PC-9 (cell line): ENCODE measurements at regions not wholly inside any gene's neighbourhood (a gene's known extent, or its start where the extent isn't known, plus 50 kb on each side); places are given as distances from the start of the nearest gene placed in this dataset.

ENCODE experiments used
- BruUV-seq: library from RNA; stranded (reverse); fragments of 400-500 nt; replicated peaks from 2 replicates; lab custom pipeline; 2021; lab: Mats Ljungman, UMichigan
- CTCF ChIA-PET: fragments of 300-600 bp; sonication (Branson Sonifier 250); formaldehyde crosslinking; loops from one replicate; lab custom pipeline; 2022; ENCODE audit warnings: antibody characterized with exemption; lab: Charles Lee
- POLR2A ChIA-PET: fragments of 300-600 bp; sonication (Branson Sonifier 250); formaldehyde crosslinking; loops from one replicate; lab custom pipeline; 2022; ENCODE audit warnings: antibody characterized with exemption; ENCODE audit not compliant: unreplicated experiment; lab: Charles Lee
- DNase-seq, 2 experiments: peaks; one replicate each; pipeline versions ENCODE4 v3.0.0 to v3.0.0-alpha.2; 2015 to 2022; ENCODE audit warnings: mixed read lengths in 1 of 2
- H2AFZ ChIP-seq: fragments of 200-600 bp; sonication (generic); 2 replicates; pipeline ENCODE4 v1.8.1; 2017; ENCODE audit warnings: antibody characterized with exemption
- H3F3A ChIP-seq: fragments of 200-600 bp; sonication (generic); 2 replicates; pipeline ENCODE4 v1.8.1; 2017; ENCODE audit warnings: antibody characterized with exemption, mild to moderate bottlenecking, low read depth; ENCODE audit not compliant: insufficient read depth
- H3K27ac ChIP-seq: fragments of 200-600 bp; sonication (generic); 2 replicates; pipeline ENCODE4 v1.6.1; 2016; ENCODE audit warnings: mixed run types
- H3K27me3 ChIP-seq: fragments of 200-600 bp; sonication (generic); 2 replicates; pipeline ENCODE4 v1.6.1; 2016; ENCODE audit warnings: low read depth, mixed run types; ENCODE audit not compliant: insufficient read depth
- H3K36me3 ChIP-seq: fragments of 200-600 bp; sonication (generic); 2 replicates; pipeline ENCODE4 v1.6.1; 2016; ENCODE audit warnings: low read depth, mixed run types
- H3K4me1 ChIP-seq: fragments of 200-600 bp; sonication (generic); replicated peaks from 2 replicates; pipeline ENCODE4 v1.6.1; 2016; ENCODE audit warnings: mixed run types; ENCODE audit not compliant: insufficient read depth
- H3K4me2 ChIP-seq: fragments of 200-600 bp; sonication (generic); 2 replicates; pipeline ENCODE4 v1.6.1; 2017; ENCODE audit warnings: mixed run types
- H3K4me3 ChIP-seq: fragments of 200-600 bp; sonication (generic); 2 replicates; pipeline ENCODE4 v1.6.1; 2016; ENCODE audit warnings: mixed run types
- H3K79me2 ChIP-seq: fragments of 200-600 bp; sonication (generic); 2 replicates; pipeline ENCODE4 v1.6.1; 2017; ENCODE audit warnings: low read depth, mixed run types
- H3K9me2 ChIP-seq: fragments of 200-600 bp; sonication (generic); 2 replicates; pipeline ENCODE4 v1.8.1; 2017; ENCODE audit warnings: mild to moderate bottlenecking; ENCODE audit not compliant: insufficient read depth
- H3K9me3 ChIP-seq: fragments of 200-600 bp; sonication (generic); 2 replicates; pipeline ENCODE4 v1.8.1; 2016; ENCODE audit warnings: low read depth; ENCODE audit not compliant: insufficient read depth
- H4K20me1 ChIP-seq: fragments of 200-600 bp; sonication (generic); 2 replicates; pipeline ENCODE4 v1.8.1; 2017; ENCODE audit not compliant: insufficient read depth
- EZH2 ChIP-seq: fragments of 200-600 bp; sonication (generic); IDR thresholded peaks from 2 replicates; pipeline ENCODE4 v1.8.0; 2017; ENCODE audit warnings: antibody characterized with exemption, low read depth
- intact Hi-C: fragments of 100-400 bp; cut with micrococcal nuclease; formaldehyde crosslinking; loops from one replicate; pipeline ENCODE4 v1.10.0; 2022; ENCODE audit not compliant: unreplicated experiment
- TF ChIP-seq, protein P1 (sequence below): fragments of 200-600 bp; sonication (generic); conservative IDR thresholded peaks from 2 replicates; pipeline ENCODE4 v1.6.1; 2017; ENCODE audit warnings: mixed run types, antibody characterized with exemption, mild to moderate bottlenecking, moderate library complexity

DNA sequence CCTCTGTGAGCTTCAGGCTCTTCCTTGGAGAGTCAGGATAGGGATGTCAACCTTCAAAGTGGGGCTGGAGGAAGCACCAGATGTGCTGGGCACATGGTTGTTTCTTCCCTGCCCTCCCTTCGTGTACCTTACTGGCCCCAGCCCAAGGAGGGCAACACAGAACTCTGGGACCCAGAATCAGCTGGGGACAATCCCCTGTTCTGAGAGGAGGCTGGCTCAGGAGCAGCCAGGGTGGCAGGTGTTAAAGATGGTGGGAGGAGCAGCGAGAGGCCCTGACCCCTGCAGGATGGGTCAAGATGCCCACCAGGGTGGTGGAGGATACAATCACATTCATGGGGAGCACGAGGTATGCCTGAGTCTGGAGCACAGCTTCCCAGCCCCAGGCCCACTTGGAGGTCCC, 300.4 kb downstream of the ABCC12 start:
- ChIA-PET CTCF (no interaction called here), POLR2A (no interaction called here)
- no peaks in the 10 kb centered on the region for H3K4me1 ChIP-seq
- H3K79me2 ChIP-seq: no peaks in the 10 kb centered on the region
- no TSS peak for BruUV-seq
- H3K4me2 ChIP-seq: no peak overlapping the region
- H3K4me3 ChIP-seq: no peak overlapping the region
- no peak overlapping the region for H2AFZ ChIP-seq
- no peaks in the 10 kb centered on the region for H3K27me3 ChIP-seq
- no peak overlapping the region for H3K27ac ChIP-seq
- no peak for DNase-seq
- no peaks in the 10 kb centered on the region for H4K20me1 ChIP-seq
- no peaks in the 10 kb centered on the region for H3F3A ChIP-seq
- no peak for TF ChIP-seq EZH2
- no peaks in the 10 kb centered on the region for H3K9me3 ChIP-seq
- H3K9me2 ChIP-seq: no peaks in the 10 kb centered on the region
- no peaks in the 10 kb centered on the region for H3K36me3 ChIP-seq
- intact Hi-C loops: no loop called here

DNA sequence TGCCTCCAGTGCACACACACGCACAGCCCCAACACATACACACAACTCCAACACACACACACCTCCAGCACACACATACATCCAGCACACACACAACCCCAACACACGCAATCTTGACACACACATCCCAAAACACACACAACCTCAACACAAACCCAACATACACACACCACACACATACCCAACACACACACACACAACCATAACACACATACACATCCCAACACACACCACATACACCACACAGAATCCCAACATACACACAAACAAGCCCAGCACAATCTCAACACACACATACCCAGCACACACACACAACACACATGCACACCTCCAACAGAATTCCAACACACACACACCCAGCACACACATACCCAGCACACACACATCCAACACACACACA, 301.1 kb downstream of the ABCC12 start:
- Histone ChIP-seq H3K27ac (no peak overlapping the region), H3K36me3 (no peaks in the 10 kb centered on the region), H3K4me1 (no peaks in the 10 kb centered on the region), H3K27me3 (no peaks in the 10 kb centered on the region), H3K9me2 (no peaks in the 10 kb centered on the region), H3F3A (no peaks in the 10 kb centered on the region), H3K4me3 (no peak overlapping the region), H3K79me2 (no peaks in the 10 kb centered on the region), H3K4me2 (no peak overlapping the region), H3K9me3 (no peaks in the 10 kb centered on the region), H4K20me1 (no peaks in the 10 kb centered on the region), H2AFZ (no peak overlapping the region)
- intact Hi-C loops: no loop called here
- BruUV-seq: no TSS peak
- CTCF ChIA-PET: no interaction called here
- no peak for DNase-seq
- TF ChIP-seq, protein P1, sequence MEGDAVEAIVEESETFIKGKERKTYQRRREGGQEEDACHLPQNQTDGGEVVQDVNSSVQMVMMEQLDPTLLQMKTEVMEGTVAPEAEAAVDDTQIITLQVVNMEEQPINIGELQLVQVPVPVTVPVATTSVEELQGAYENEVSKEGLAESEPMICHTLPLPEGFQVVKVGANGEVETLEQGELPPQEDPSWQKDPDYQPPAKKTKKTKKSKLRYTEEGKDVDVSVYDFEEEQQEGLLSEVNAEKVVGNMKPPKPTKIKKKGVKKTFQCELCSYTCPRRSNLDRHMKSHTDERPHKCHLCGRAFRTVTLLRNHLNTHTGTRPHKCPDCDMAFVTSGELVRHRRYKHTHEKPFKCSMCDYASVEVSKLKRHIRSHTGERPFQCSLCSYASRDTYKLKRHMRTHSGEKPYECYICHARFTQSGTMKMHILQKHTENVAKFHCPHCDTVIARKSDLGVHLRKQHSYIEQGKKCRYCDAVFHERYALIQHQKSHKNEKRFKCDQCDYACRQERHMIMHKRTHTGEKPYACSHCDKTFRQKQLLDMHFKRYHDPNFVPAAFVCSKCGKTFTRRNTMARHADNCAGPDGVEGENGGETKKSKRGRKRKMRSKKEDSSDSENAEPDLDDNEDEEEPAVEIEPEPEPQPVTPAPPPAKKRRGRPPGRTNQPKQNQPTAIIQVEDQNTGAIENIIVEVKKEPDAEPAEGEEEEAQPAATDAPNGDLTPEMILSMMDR: no peak
- no peak for TF ChIP-seq EZH2
- POLR2A ChIA-PET: no interaction called here

DNA sequence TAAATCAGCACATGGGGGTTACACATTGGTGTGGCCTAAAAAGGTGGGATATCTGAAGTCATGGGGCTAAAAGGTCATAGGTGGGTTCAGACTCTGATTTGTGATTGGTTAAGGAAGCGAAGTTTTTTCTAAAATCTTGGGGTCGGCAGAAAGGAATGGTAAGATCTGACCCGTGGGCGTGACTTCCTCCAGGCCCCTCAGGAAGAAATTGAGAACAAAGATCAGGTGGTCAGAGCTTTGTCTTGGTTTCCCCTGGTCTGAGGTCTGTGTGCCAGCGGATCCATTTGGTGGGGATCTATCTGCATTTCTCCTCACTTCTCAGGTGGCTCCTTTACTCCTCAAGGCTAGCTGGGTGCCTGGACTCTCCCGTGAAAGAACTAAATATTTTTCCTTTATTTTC, 302.8 kb downstream of the ABCC12 start:
- H3K9me3 ChIP-seq: no peaks in the 10 kb centered on the region
- no peaks in the 10 kb centered on the region for H3F3A ChIP-seq
- H3K79me2 ChIP-seq: no peaks in the 10 kb centered on the region
- DNase-seq: no peak
- no peak overlapping the region for H3K27ac ChIP-seq
- no peaks in the 10 kb centered on the region for H3K4me1 ChIP-seq
- H3K4me2 ChIP-seq: no peak overlapping the region
- H3K9me2 ChIP-seq: no peaks in the 10 kb centered on the region
- H3K36me3 ChIP-seq: no peaks in the 10 kb centered on the region
- ChIA-PET CTCF (no interaction called here), POLR2A (no interaction called here)
- no peak overlapping the region for H2AFZ ChIP-seq
- H3K4me3 ChIP-seq: no peak overlapping the region
- H3K27me3 ChIP-seq: no peaks in the 10 kb centered on the region
- TF ChIP-seq EZH2: no peak
- TF ChIP-seq, protein P1: no peak
- H4K20me1 ChIP-seq: no peaks in the 10 kb centered on the region
- intact Hi-C loops: no loop called here
- no TSS peak for BruUV-seq

GRCh38 chr16:47851146-47851545, 304.6 kb downstream of the ABCC12 start:
- no peak overlapping the region for H3K4me2 ChIP-seq
- no peaks in the 10 kb centered on the region for H4K20me1 ChIP-seq
- TF ChIP-seq, protein P1: no peak
- TF ChIP-seq EZH2: no peak
- H3K27me3 ChIP-seq: no peaks in the 10 kb centered on the region
- ChIA-PET CTCF (no interaction called here), POLR2A (no interaction called here)
- H3K79me2 ChIP-seq: no peaks in the 10 kb centered on the region
- intact Hi-C loops: no loop called here
- H2AFZ ChIP-seq: no peak overlapping the region
- H3K4me1 ChIP-seq: no peaks in the 10 kb centered on the region
- H3K9me3 ChIP-seq: no peaks in the 10 kb centered on the region
- no peaks in the 10 kb centered on the region for H3K9me2 ChIP-seq
- no peaks in the 10 kb centered on the region for H3F3A ChIP-seq
- H3K27ac ChIP-seq: no peak overlapping the region
- no peak for DNase-seq
- BruUV-seq: no TSS peak
- no peaks in the 10 kb centered on the region for H3K36me3 ChIP-seq
- H3K4me3 ChIP-seq: no peak overlapping the region
